ENCODE measurements at regions not wholly inside any gene's neighbourhood (a gene's known extent, or its start where the extent isn't known, plus 50 kb on each side); places are given as distances from the start of the nearest gene placed in this dataset.

GRCh38 chr7:25852211-25852938 lies 299.6 kb upstream of the NFE2L3 start:
- TF ChIP-seq CTCF (IDR thresholded peaks at IDR 0.05) (no peak), EP300 (IDR thresholded peaks at IDR 0.05) (no peak), POLR2A (IDR thresholded peaks at IDR 0.05; ENCODE audit: low read depth) (no peak), POLR2AphosphoS5 (IDR thresholded peaks at IDR 0.05) (no peak)
